A673 (cell line): ENCODE measurements at regions not wholly inside any gene's neighbourhood (a gene's known extent, or its start where the extent isn't known, plus 50 kb on each side); places are given as distances from the start of the nearest gene placed in this dataset.

Experiments
- BruUV-seq: library from RNA; stranded (reverse); fragments of 400-500 nt; replicated peaks from 2 replicates; lab custom pipeline; 2021; lab: Mats Ljungman, UMichigan
- CTCF ChIA-PET: fragments of 300-600 bp; sonication (Branson Sonifier 250); formaldehyde crosslinking; loops from one replicate; lab custom pipeline; 2022; ENCODE audit warnings: antibody characterized with exemption; lab: Charles Lee
- POLR2A ChIA-PET: fragments of 300-600 bp; sonication (Branson Sonifier 250); formaldehyde crosslinking; loops from one replicate; lab custom pipeline; 2022; ENCODE audit warnings: antibody characterized with exemption; ENCODE audit not compliant: low non-redundant PET; lab: Charles Lee
- DNase-seq: peaks from one replicate; pipeline ENCODE4 v3.0.0-alpha.2; 2015; ENCODE audit warnings: low spot score
- H3K27ac ChIP-seq: fragments of 200-600 bp; sonication (generic); 2 replicates; pipeline ENCODE4 v1.5.1; 2016; ENCODE audit warnings: mixed run types, low read depth, mild to moderate bottlenecking, mixed read lengths, antibody characterized with exemption, low read length; ENCODE audit not compliant: poor library complexity, severe bottlenecking
- H3K27me3 ChIP-seq: fragments of 200-600 bp; sonication (generic); replicated peaks from 2 replicates; pipeline ENCODE4 v1.6.1; 2017; ENCODE audit warnings: mixed run types, low read depth, mild to moderate bottlenecking, mixed read lengths, antibody characterized with exemption, low read length; ENCODE audit not compliant: insufficient read depth, poor library complexity
- H3K36me3 ChIP-seq: fragments of 200-600 bp; sonication (generic); 2 replicates; pipeline ENCODE4 v1.6.1; 2016; ENCODE audit warnings: mixed run types, mild to moderate bottlenecking, mixed read lengths, antibody characterized with exemption, low read length; ENCODE audit not compliant: insufficient read depth, poor library complexity, severe bottlenecking
- H3K4me1 ChIP-seq: fragments of 200-600 bp; sonication (generic); 2 replicates; pipeline ENCODE4 v1.6.1; 2017; ENCODE audit warnings: mixed run types, mild to moderate bottlenecking, mixed read lengths, antibody characterized with exemption, low read length; ENCODE audit not compliant: insufficient read depth, poor library complexity, severe bottlenecking
- H3K4me3 ChIP-seq: fragments of 200-600 bp; sonication (generic); 2 replicates; pipeline ENCODE4 v1.5.1; 2016; ENCODE audit warnings: low read depth, mixed run types, mild to moderate bottlenecking, mixed read lengths, low read length; ENCODE audit not compliant: poor library complexity, severe bottlenecking
- H3K9me3 ChIP-seq: fragments of 200-600 bp; sonication (generic); 2 replicates; pipeline ENCODE4 v1.6.1; 2016; ENCODE audit warnings: mixed run types, low read depth, mild to moderate bottlenecking, mixed read lengths, antibody characterized with exemption, low read length; ENCODE audit not compliant: poor library complexity, severe bottlenecking
- EZH2 ChIP-seq: fragments of 200-600 bp; sonication (generic); IDR thresholded peaks from 2 replicates; pipeline ENCODE4 v1.6.1; 2017; ENCODE audit warnings: borderline replicate concordance, low read depth, mild to moderate bottlenecking, mixed read lengths, antibody characterized with exemption, low read length; ENCODE audit not compliant: poor library complexity, severe bottlenecking
- intact Hi-C: fragments of 100-400 bp; cut with micrococcal nuclease; formaldehyde crosslinking; loops from one replicate; pipeline ENCODE4 v1.10.0; 2022; ENCODE audit not compliant: unreplicated experiment
- TF ChIP-seq, protein P1 (sequence below): fragments of 300-800, 200-600 bp; sonication (generic); conservative IDR thresholded peaks from 2 replicates; pipeline ENCODE4 v1.5.1; 2017; ENCODE audit warnings: low read depth, mild to moderate bottlenecking, antibody characterized with exemption, low read length, moderate library complexity, mixed read lengths

- Histone ChIP-seq H3K36me3 (no peaks in the 10 kb centered on the region), H3K9me3 (no peaks in the 10 kb centered on the region), H3K27ac (no peak overlapping the region), H3K4me1 (no peaks in the 10 kb centered on the region), H3K4me3 (no peak overlapping the region), H3K27me3 (peaks cover 61% of the 10 kb centered on the region)
- intact Hi-C loops: no loop called here
- TF ChIP-seq, protein P1, sequence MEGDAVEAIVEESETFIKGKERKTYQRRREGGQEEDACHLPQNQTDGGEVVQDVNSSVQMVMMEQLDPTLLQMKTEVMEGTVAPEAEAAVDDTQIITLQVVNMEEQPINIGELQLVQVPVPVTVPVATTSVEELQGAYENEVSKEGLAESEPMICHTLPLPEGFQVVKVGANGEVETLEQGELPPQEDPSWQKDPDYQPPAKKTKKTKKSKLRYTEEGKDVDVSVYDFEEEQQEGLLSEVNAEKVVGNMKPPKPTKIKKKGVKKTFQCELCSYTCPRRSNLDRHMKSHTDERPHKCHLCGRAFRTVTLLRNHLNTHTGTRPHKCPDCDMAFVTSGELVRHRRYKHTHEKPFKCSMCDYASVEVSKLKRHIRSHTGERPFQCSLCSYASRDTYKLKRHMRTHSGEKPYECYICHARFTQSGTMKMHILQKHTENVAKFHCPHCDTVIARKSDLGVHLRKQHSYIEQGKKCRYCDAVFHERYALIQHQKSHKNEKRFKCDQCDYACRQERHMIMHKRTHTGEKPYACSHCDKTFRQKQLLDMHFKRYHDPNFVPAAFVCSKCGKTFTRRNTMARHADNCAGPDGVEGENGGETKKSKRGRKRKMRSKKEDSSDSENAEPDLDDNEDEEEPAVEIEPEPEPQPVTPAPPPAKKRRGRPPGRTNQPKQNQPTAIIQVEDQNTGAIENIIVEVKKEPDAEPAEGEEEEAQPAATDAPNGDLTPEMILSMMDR: no peak
- no peak for TF ChIP-seq EZH2
- no peak for DNase-seq
- ChIA-PET CTCF (no interaction called here), POLR2A (no interaction called here)
- no TSS peak for BruUV-seq
Measured at GRCh38 chr10:105352827-105353226, 711.7 kb downstream of the SORCS3 start.

GRCh38 chr10:105352281-105352680, 711.2 kb downstream of the SORCS3 start:
- BruUV-seq: no TSS peak
- no peak overlapping the region for H3K27ac ChIP-seq
- TF ChIP-seq, protein P1: no peak
- no peak overlapping the region for H3K4me3 ChIP-seq
- no peaks in the 10 kb centered on the region for H3K4me1 ChIP-seq
- ChIA-PET POLR2A (no interaction called here), CTCF (no interaction called here)
- no peaks in the 10 kb centered on the region for H3K9me3 ChIP-seq
- H3K36me3 ChIP-seq: no peaks in the 10 kb centered on the region
- H3K27me3 ChIP-seq: peaks cover 61% of the 10 kb centered on the region
- no peak for DNase-seq
- intact Hi-C loops: no loop called here

- intact Hi-C loops: no loop called here
Measured at GRCh38 chr10:105351187-105351586, 710.1 kb downstream of the SORCS3 start.

More at GRCh38 chr10:105351187-105351586, 710.1 kb downstream of the SORCS3 start:
- H3K4me3 ChIP-seq: no peak overlapping the region
- POLR2A ChIA-PET: no interaction called here
- no peak overlapping the region for H3K27ac ChIP-seq
- H3K9me3 ChIP-seq: no peaks in the 10 kb centered on the region
- H3K27me3 ChIP-seq: peaks cover 61% of the 10 kb centered on the region
- H3K4me1 ChIP-seq: no peaks in the 10 kb centered on the region
- no TSS peak for BruUV-seq
- TF ChIP-seq, protein P1: no peak
- TF ChIP-seq EZH2: no peak
- no peak for DNase-seq
- no peaks in the 10 kb centered on the region for H3K36me3 ChIP-seq
- CTCF ChIA-PET: no interaction called here
